Fibroblast of mammary gland (primary cell): ENCODE measurements at regions not wholly inside any gene's neighbourhood (a gene's known extent, or its start where the extent isn't known, plus 50 kb on each side); places are given as distances from the start of the nearest gene placed in this dataset.

Source experiments
- DNase-seq: peaks from one replicate; pipeline ENCODE4 v3.0.0-alpha.2; 2010; ENCODE audit warnings: low read depth
- H3K4me3 ChIP-seq: 2 replicates; pipeline ENCODE4 v1.5.1; 2011; ENCODE audit warnings: low read depth, mild to moderate bottlenecking, low read length, moderate library complexity; ENCODE audit not compliant: control insufficient read depth
- CTCF ChIP-seq: conservative IDR thresholded peaks from 2 replicates; pipeline ENCODE4 v1.5.1; 2011; ENCODE audit warnings: low read depth, low read length, inconsistent platforms; ENCODE audit not compliant: control insufficient read depth, insufficient read depth

GRCh38 chr2:83633423-83633822 is 825.7 kb downstream of the SUCLG1 start:
- DNase-seq: no peak
- no peak overlapping the region for H3K4me3 ChIP-seq
- no peak for TF ChIP-seq CTCF

- no peak overlapping the region for H3K4me3 ChIP-seq
- DNase-seq: no peak
- TF ChIP-seq CTCF: no peak
Observed at GRCh38 chr2:83630351-83630750, 828.7 kb downstream of the SUCLG1 start.

- no peak overlapping the region for H3K4me3 ChIP-seq
- no peak for DNase-seq
- TF ChIP-seq CTCF: no peak
Observed at GRCh38 chr2:83615511-83615910, 843.6 kb downstream of the SUCLG1 start.

- TF ChIP-seq CTCF: no peak
- DNase-seq: no peak
- H3K4me3 ChIP-seq: no peak overlapping the region
Observed at GRCh38 chr2:83613178-83613577, 845.9 kb downstream of the SUCLG1 start.

GRCh38 chr2:83602753-83603152 is 856.3 kb downstream of the SUCLG1 start:
- H3K4me3 ChIP-seq: no peak overlapping the region
- no peak for TF ChIP-seq CTCF
- DNase-seq: no peak

- no peak for TF ChIP-seq CTCF
- no peak for DNase-seq
- no peak overlapping the region for H3K4me3 ChIP-seq
Observed at GRCh38 chr2:83596592-83597282, 862.3 kb downstream of the SUCLG1 start.

- no peak for TF ChIP-seq CTCF
- DNase-seq: no peak
- H3K4me3 ChIP-seq: no peak overlapping the region
Observed at GRCh38 chr2:83595926-83596325, 863.2 kb downstream of the SUCLG1 start.
